Fibroblast of lung (primary cell): ENCODE measurements at regions not wholly inside any gene's neighbourhood (a gene's known extent, or its start where the extent isn't known, plus 50 kb on each side); places are given as distances from the start of the nearest gene placed in this dataset.

Source experiments
- DNase-seq, 2 donors: peaks; one replicate each; pipeline versions ENCODE4 v3.0.0 to v3.0.0-alpha.2; 2010; ENCODE audit warnings: low read depth in 2 of 2
- H2AFZ ChIP-seq: 2 replicates; pipeline ENCODE4 v1.5.1; 2012; ENCODE audit warnings: low read length, control low read depth, inconsistent platforms
- H3K27ac ChIP-seq: 2 replicates; pipeline ENCODE4 v1.5.1; 2011; ENCODE audit warnings: low read length, control low read depth; ENCODE audit not compliant: insufficient read depth
- H3K27me3 ChIP-seq: 2 replicates; pipeline ENCODE4 v1.5.1; 2011; ENCODE audit warnings: mild to moderate bottlenecking, low read length; ENCODE audit not compliant: control insufficient read depth, insufficient read depth
- H3K36me3 ChIP-seq: 2 replicates; pipeline ENCODE4 v1.5.1; 2011; ENCODE audit warnings: low read length; ENCODE audit not compliant: control insufficient read depth, insufficient read depth
- H3K4me1 ChIP-seq: 2 replicates; pipeline ENCODE4 v1.5.1; 2011; ENCODE audit warnings: low read length; ENCODE audit not compliant: control insufficient read depth, insufficient read depth; ENCODE audit errors: extremely low read depth
- H3K4me2 ChIP-seq: 2 replicates; pipeline ENCODE4 v1.5.1; 2011; ENCODE audit warnings: low read length, control low read depth; ENCODE audit not compliant: insufficient read depth; ENCODE audit errors: extremely low read depth
- H3K4me3 ChIP-seq, 4 experiments: fragments of 200-600 bp in 1 of 4; sonication (generic) in 1 of 4; replicated peaks in 1 of 4; 2 replicates each; pipeline ENCODE4 v1.5.1; 2011 to 2016; ENCODE audit warnings: low read length in 4 of 4, low read depth in 3 of 4, mild to moderate bottlenecking in 3 of 4, control low read depth in 2 of 4, inconsistent platforms in 1 of 4, mixed read lengths in 1 of 4; ENCODE audit not compliant: insufficient read depth in 1 of 4; ENCODE audit errors: control extremely low read depth in 1 of 4
- H3K79me2 ChIP-seq: 2 replicates; pipeline ENCODE4 v1.5.1; 2012; ENCODE audit warnings: mild to moderate bottlenecking, low read length, inconsistent platforms; ENCODE audit not compliant: control insufficient read depth, insufficient read depth
- H3K9ac ChIP-seq: 2 replicates; pipeline ENCODE4 v1.5.1; 2011; ENCODE audit warnings: mild to moderate bottlenecking, low read length, control low read depth; ENCODE audit not compliant: insufficient read depth
- H3K9me3 ChIP-seq: 2 replicates; pipeline ENCODE4 v1.5.1; 2012; ENCODE audit warnings: low read depth, low read length; ENCODE audit not compliant: control insufficient read depth, insufficient read depth
- H4K20me1 ChIP-seq: 2 replicates; pipeline ENCODE4 v1.5.1; 2011; ENCODE audit warnings: low read length; ENCODE audit not compliant: control insufficient read depth, insufficient read depth; ENCODE audit errors: extremely low read depth
- EZH2 ChIP-seq: IDR thresholded peaks from 2 replicates; pipeline ENCODE4 v1.5.1; 2012; ENCODE audit warnings: low read length, control low read depth, mild to moderate bottlenecking; ENCODE audit errors: missing control alignments
- TF ChIP-seq, protein P1 (sequence below), 2 donors: IDR thresholded peaks in 1 of 2; conservative IDR thresholded peaks in 1 of 2; 1 replicate in 1 of 2; 2 replicates in 1 of 2; pipeline ENCODE4 v1.5.1; 2011 to 2012; ENCODE audit warnings: low read length in 2 of 2, control low read depth in 1 of 2, inconsistent platforms in 1 of 2, low read depth in 1 of 2, mild to moderate bottlenecking in 1 of 2

DNA sequence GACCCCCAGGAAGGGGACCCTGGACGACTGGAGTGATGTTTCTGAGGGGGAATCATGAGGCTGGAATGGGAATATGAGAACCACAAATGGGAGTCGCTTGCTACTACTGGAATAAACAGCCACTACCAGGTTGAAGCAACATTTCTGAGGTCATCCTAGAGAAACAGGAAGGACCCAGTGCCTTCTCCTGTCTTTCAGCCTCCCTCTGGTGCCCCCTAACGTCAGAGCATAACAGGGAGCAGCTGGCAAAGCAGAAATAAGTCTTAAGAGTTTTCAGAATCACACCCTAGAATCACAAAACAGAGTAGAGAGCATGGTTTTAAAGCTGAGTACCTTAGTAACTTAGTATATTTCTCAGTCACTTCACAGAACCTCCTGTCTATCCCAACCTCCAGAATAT lies 347.8 kb upstream of the PITX2 start:
- H3K9ac ChIP-seq: no peak overlapping the region
- no peaks in the 10 kb centered on the region for H3K79me2 ChIP-seq
- no peaks in the 10 kb centered on the region for H3K9me3 ChIP-seq
- DNase-seq: peak; percentile 15 to 56
- no peaks in the 10 kb centered on the region for H3K36me3 ChIP-seq
- H3K4me2 ChIP-seq: no peak overlapping the region
- H4K20me1 ChIP-seq: no peaks in the 10 kb centered on the region
- H3K27me3 ChIP-seq: no peaks in the 10 kb centered on the region
- H3K27ac ChIP-seq: no peak overlapping the region
- TF ChIP-seq, protein P1, sequence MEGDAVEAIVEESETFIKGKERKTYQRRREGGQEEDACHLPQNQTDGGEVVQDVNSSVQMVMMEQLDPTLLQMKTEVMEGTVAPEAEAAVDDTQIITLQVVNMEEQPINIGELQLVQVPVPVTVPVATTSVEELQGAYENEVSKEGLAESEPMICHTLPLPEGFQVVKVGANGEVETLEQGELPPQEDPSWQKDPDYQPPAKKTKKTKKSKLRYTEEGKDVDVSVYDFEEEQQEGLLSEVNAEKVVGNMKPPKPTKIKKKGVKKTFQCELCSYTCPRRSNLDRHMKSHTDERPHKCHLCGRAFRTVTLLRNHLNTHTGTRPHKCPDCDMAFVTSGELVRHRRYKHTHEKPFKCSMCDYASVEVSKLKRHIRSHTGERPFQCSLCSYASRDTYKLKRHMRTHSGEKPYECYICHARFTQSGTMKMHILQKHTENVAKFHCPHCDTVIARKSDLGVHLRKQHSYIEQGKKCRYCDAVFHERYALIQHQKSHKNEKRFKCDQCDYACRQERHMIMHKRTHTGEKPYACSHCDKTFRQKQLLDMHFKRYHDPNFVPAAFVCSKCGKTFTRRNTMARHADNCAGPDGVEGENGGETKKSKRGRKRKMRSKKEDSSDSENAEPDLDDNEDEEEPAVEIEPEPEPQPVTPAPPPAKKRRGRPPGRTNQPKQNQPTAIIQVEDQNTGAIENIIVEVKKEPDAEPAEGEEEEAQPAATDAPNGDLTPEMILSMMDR (conservative IDR thresholded peaks at IDR 0.05 in 1 of 2, IDR thresholded peaks at IDR 0.05 in 1 of 2; ENCODE audit: low read depth in 1 of 2, low read length in 2 of 2): peak; percentile 73 to 79
- TF ChIP-seq EZH2: no peak
- no peak overlapping the region for H3K4me3 ChIP-seq
- no peaks in the 10 kb centered on the region for H3K4me1 ChIP-seq
- H2AFZ ChIP-seq: no peak overlapping the region

DNA sequence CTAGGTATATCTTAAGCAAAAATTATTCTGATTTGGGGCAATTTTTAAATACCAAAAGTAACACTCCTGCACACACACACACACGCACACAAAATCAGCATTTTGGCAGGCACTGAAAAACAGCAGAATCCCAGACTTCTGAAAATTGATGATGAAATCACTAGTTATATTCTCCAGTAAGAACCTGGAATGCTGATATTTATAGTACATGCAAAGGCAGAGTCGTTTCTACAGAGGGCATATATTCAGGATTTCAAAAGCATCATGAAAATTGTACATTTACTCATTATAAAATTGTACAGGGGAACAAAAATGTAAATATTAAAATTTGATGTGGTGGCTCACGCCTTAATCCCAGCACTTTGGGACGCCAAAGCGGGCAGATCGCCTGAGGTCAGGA lies 352.5 kb upstream of the PITX2 start:
- no peak overlapping the region for H3K27ac ChIP-seq
- H4K20me1 ChIP-seq: no peaks in the 10 kb centered on the region
- H3K36me3 ChIP-seq: no peaks in the 10 kb centered on the region
- H3K4me1 ChIP-seq: no peaks in the 10 kb centered on the region
- no peak for DNase-seq
- no peaks in the 10 kb centered on the region for H3K79me2 ChIP-seq
- H2AFZ ChIP-seq: no peak overlapping the region
- H3K4me2 ChIP-seq: no peak overlapping the region
- TF ChIP-seq, protein P1 (conservative IDR thresholded peaks at IDR 0.05 in 1 of 2, IDR thresholded peaks at IDR 0.05 in 1 of 2; ENCODE audit: low read depth in 1 of 2, low read length in 2 of 2): no peak
- TF ChIP-seq EZH2: no peak
- no peaks in the 10 kb centered on the region for H3K27me3 ChIP-seq
- H3K9me3 ChIP-seq: no peaks in the 10 kb centered on the region
- no peak overlapping the region for H3K4me3 ChIP-seq
- H3K9ac ChIP-seq: no peak overlapping the region

DNA sequence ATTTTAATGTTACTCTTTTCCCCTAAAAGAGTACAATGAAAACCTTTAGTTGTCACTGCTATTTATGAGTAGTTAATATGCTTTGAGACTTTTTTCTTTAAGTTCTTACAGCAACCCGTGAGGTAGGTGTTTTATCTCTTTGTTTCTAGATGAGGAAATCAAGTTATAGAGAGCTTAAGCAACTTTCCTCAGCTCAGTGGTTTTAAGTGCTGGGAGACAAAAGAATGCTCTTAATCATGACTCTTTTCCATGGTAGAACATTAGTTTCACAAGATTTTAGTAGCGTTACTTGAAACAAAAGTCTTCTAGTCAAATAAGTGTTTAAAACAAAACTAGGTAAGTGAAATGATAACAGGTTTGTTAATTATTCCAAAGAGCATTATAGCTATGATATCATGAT lies 354.7 kb upstream of the PITX2 start:
- no peak overlapping the region for H2AFZ ChIP-seq
- no peak for DNase-seq
- no peak overlapping the region for H3K27ac ChIP-seq

More for the DNA sequence above, 354.7 kb upstream of the PITX2 start:
- no peaks in the 10 kb centered on the region for H3K27me3 ChIP-seq
- H3K4me2 ChIP-seq: no peak overlapping the region
- TF ChIP-seq, protein P1 (conservative IDR thresholded peaks at IDR 0.05 in 1 of 2, IDR thresholded peaks at IDR 0.05 in 1 of 2; ENCODE audit: low read depth in 1 of 2, low read length in 2 of 2): no peak
- no peak for TF ChIP-seq EZH2
- no peak overlapping the region for H3K9ac ChIP-seq
- H3K4me1 ChIP-seq: no peaks in the 10 kb centered on the region
- H3K36me3 ChIP-seq: no peaks in the 10 kb centered on the region
- no peaks in the 10 kb centered on the region for H4K20me1 ChIP-seq
- H3K4me3 ChIP-seq: no peak overlapping the region
- no peaks in the 10 kb centered on the region for H3K9me3 ChIP-seq
- no peaks in the 10 kb centered on the region for H3K79me2 ChIP-seq
